Retina (tissue), 1 donor: ENCODE measurements at regions not wholly inside any gene's neighbourhood (a gene's known extent, or its start where the extent isn't known, plus 50 kb on each side); places are given as distances from the start of the nearest gene placed in this dataset.

Source experiments
- DNase-seq: peaks from one replicate; pipeline ENCODE4 v3.0.0-alpha.2; 2016

GRCh38 chr14:62162998-62163589 lies 400.9 kb downstream of the SNAPC1 start:
- peak; percentile 60 for DNase-seq

GRCh38 chr14:62168564-62169155 lies 406.4 kb downstream of the SNAPC1 start:
- DNase-seq = no peak

DNA sequence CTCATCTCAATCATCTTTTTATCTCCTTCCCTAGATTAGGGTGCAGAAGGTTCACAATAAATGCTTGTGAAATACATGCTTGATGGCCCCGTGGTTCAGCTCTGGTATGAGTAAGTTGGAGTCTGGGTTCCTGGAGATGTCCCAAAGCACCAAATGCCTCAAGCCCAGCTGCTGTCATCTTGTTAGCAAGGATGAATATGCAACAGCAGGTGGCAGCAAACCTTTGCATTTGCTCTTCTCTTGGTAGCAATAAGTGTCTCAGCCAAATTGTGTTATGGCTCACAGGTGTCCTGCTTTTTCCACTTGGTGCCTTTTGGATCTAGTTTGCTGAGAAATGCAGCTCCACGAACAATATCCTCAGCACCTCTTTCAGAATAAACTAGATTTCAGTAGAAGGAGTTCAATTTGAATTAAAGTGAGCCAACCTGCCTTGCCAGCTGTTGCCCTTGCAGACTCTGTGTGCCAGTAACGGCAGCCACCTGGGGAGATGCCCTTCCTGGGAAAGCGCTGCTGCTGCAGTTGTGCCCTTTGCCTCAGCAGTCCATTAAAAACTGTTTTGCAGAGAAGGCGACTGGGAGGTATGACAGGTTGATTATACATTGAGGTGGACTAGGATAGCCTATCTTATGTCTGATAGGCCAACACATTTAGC lies 417.3 kb downstream of the SNAPC1 start:
- DNase-seq = peak; percentile 63

- no peak for DNase-seq
These were observed 419.4 kb downstream of the SNAPC1 start for GRCh38 chr14:62181591-62181990.

- no peak for DNase-seq
These were observed 422.9 kb downstream of the SNAPC1 start for GRCh38 chr14:62185078-62185477.

DNA sequence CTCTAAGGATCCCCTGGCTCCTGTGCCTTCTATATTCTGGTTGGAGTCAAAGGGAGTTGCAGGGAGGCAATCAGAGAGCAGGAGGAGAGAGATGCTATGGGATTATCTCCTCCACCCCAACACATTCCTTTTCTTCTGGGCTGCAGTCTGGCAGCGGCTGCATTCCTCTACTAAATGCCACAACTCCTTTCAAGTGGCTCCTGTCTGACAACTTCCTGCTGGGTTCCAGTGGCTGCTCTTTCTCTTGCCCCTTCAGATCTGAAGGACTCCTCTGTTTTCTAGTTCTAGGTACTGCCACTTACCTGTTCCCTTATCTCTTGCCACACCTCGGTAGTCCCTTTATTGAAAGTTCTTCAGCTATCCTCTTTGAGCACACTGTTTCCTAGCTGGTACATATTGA lies 425.0 kb downstream of the SNAPC1 start:
- DNase-seq = no peak

DNA sequence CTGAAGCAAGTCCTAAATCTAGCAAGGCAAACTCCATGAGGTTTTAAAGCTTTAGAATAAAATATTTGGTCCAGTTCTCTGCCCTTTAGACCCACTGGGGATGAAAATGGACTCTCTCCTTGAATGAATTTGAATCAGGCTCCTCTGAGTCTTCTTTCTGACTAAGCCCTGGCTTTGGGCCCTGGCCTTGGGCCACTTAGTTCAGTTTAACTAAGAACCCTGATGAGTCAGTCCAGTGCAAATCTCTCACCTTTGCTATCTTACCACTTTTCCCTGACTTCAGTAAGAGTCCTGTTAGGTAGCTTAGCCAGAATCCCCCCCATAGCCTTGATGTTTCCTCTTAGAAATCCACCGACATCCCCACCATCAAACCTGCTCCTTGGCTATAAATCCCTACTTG lies 427.5 kb downstream of the SNAPC1 start:
- DNase-seq = no peak

DNA sequence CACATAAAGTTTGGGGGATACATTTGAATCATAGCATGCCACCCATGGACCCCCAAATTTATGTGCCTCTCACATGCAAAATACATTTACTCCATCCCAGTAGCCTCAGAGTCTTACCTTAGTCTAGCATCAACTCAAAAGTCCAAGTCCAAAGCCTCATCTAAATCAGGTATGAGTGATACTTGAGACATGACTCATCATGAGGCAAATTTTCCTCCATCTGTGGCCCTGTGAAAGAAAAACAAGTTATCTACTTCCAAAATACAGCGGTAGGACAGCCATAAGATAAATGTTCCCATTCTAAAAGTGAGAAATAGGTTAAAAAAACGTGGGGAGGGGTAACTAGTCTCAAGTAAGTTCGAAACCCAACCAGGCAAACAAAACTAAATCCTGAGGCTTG lies 444.2 kb downstream of the SNAPC1 start:
- DNase-seq = no peak

DNA sequence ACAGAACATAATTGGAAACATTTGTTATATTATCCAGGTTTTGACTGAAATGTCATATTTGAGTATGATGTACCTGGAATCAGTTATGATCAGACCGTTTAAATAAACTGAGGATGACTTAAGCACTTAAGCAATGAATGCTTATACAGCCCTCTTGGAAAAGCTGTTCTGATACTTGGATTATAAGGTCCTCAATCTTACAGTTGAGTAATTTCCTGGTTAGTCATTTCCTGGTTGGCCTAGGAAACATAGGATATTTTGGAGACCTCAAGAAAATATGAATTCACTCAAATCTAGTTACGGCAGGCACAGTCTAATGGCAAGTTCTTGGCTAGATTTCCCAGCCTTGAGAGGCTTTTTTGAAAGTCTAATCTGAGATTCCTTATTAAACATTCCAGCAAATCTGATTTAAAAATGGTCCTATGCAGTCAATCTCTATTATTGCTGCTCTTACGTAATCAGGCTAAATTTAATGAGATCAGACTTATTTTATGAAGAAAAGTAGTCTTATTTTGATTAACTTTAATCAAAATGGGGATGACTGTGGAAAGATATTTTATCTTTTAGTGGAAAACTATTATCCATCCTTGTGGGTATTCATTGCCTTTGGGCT lies 447.2 kb downstream of the SNAPC1 start:
- DNase-seq = no peak

DNA sequence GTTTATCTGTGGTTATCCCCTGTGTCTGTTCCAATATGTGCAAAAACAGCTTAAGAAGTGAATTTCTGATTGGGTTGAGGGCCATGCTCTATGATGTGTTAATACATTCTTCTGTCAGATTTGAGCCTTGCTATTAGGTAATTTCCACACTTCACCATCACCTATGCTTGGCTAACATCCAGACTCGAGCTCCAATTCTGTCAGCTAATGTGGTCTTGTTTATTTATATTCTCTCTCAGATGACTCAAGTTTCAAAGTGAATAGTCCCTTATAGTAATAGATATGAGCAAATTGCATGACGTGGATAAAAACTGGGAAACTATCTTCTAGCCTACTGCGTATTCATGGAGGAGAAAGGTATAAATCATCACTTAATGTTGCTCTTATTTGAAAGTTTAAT lies 451.3 kb downstream of the SNAPC1 start:
- DNase-seq = no peak

DNA sequence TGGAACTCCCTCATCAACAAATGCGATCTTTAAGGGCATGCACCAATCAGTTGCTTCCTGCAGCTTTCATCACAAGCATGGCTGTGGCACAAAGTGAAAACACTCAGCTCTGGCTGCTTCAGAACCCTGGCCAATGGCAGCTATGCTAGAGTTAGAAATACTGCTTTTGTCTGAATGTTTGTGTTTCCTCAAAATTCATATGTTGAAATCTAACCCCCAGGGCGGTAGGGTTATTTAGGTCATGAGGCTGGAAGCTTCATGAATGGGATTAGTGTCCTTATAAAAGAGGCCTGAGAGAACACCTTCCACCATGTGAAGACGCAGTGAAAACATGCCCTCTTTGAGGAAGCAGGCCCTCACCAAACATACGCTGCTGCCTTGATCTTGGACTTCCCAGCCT lies 453.9 kb downstream of the SNAPC1 start:
- no peak for DNase-seq

DNA sequence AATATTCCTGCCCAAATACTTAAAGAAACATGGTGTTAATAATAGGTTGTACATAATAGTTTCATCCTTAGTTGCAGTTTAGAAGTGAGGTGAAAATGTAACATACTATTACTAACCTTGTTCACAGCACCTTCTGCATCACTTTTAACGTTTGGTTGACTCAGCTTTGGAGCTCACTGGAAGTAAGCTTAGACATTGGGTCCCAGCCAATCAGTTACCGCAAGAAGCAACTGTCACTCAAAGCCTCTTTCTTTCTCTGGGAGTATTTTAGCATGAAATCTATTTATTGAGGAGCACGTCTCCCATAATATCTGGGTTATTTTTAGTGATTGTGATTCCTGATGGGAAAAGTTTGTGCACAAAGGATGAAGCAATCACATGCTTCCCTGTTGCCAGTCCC lies 472.6 kb downstream of the SNAPC1 start:
- no peak for DNase-seq

GRCh38 chr14:62244221-62244620 lies 482.0 kb downstream of the SNAPC1 start:
- DNase-seq = no peak

- no peak for DNase-seq
These were observed 485.0 kb downstream of the SNAPC1 start for GRCh38 chr14:62247266-62247665.

DNA sequence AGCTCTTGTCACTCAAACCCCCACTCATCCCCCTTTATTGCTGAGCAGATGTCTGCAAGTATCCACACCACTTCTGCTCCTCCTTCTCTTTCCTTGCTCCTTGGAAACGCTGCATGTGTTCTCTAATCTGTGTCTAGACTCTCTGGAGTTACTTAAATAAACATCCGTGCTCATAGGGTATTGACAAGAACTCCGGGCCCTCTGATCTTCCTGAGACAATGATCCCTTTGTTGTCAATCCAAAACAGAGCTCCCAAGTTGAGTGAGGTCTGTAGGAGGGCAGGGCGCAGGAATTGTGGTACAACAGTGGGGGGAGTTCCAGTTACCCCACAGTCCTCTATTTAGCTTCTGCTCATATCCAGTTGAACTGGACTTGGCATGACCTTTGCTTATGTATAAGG lies 489.0 kb downstream of the SNAPC1 start:
- no peak for DNase-seq

DNA sequence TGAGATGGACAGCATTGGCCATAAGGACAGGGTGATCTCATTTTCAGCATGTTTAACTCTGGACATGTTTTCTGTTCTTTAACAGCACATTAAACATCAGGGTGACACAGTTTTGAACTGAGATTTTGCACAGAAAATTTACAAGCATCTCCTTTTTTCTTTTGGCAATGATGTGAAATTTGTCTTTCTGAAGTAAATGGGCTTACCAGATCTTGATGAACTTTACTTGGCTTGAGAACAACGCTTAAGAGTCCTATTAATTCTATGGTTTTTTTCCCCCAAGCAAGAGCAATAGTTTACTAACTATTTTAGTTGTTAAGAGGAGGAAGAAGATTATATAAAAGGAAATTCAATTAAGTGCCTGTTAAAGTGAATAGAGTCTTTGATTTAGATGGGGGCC lies 491.0 kb downstream of the SNAPC1 start:
- DNase-seq = no peak

DNA sequence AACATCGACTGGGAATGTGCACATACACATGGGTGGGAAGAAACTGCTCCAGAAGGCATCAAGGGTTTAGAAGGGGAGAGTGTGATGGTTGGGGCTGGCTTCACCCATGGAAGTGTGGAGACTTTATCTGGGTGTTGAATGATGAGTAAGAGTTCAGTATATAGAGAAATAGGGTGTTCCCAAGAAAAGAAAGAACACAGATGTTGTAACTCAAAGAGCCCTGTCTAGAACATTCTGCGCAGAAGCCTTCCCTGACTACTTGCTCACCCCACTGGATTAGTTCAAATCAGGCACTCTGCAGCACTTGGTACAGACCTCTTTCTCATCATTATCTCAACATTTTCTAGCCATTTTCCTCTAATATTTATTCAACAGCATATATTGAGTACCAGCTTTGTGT lies 491.7 kb downstream of the SNAPC1 start:
- no peak for DNase-seq

DNA sequence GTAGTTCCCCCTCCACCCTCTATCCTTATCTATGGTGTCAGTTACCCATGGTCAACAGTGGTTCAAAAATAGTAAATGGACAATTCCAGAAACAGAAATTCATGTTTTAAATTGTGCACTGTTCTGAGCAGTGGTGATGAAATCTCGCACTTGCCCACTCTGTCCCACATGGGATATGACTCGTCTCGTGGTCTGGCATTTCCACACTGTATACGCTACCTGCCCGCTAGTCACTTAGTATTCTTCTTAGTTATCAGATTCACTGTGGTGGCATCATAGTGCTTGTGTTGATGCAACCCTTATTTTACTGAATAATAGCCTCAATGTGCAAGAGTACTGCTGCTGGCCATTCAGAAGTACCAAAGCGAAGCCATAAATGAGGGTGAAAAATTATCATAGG lies 507.0 kb downstream of the SNAPC1 start:
- DNase-seq = no peak

GRCh38 chr14:62270236-62270635 lies 508.0 kb downstream of the SNAPC1 start:
- no peak for DNase-seq

DNA sequence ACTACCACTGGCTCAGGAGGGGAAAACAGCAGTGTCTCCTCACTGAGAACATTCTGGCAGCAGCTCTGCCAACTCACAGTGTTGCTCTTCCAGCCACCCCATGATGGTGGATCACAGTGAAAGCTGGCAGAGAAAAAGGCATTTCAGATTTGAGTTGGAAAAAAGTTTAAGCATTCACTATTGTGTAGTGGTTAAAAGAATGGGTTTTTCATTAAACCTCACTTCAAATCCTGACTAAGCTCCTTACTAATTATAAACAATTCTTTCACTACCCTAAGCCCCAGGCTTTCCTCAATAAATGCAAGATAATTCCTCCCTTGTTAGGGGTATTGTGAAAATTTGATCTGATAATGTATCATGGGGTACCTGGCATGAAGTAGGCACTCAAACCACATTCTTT lies 518.1 kb downstream of the SNAPC1 start:
- no peak for DNase-seq

DNA sequence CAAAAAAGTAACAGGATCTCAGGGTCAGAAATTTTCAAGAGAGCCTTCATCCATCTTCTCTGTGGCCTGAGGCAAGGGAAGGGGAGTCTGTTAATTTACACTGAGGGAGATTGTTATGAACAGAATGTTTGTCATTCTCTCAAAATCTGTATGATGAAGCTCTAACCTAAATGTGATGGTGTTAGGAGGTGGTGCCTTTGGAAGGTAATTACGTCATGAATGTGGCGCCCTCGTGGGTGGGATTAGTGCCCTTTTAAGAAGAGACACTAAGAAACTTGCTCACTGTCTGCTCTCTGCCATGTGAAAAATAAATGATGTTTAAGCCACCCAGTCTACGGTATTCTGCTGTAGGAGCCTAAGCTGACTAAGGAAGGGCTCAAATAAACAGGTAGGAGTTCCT lies 521.6 kb downstream of the SNAPC1 start:
- DNase-seq = no peak

DNA sequence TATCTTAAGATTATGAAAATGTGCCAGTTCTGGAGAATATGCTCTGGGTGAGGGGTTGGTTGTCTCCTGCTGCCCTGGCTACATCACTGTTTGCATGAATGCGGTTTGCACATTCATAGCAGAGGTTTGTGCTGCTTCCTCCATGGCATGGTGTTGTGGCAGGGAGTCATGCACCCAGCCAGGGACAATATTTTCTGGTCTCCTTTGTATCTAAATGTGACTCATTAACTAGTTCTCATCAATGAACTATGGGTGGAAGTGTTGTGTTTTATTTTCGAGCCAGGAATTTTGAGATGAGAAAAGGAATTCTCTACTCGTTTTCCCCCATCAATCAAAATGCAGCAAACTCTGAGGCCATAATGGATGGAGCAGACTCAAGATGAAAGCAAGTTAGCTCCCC lies 527.3 kb downstream of the SNAPC1 start:
- no peak for DNase-seq

- no peak for DNase-seq
These were observed 538.9 kb downstream of the SNAPC1 start for GRCh38 chr14:62301080-62301479.

DNA sequence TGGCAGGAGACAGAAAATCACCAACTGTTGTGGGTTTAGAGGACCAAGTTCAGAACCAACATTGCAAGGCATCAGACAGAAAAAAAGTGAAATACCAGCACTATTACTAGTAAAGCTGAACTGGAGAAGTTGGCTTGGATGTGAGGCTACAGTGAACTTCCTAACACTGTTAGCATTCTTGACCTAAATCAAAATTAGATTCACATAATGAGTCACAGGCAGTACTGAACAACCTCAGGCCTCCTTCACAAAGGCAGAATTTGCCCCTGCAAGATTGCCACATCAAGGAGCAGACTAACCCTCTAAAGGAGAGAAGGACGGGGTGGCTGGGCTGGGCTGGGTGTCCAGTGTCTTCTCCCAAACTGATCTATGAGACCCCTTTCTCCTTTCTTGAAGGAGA lies 539.7 kb downstream of the SNAPC1 start:
- no peak for DNase-seq
